Right lobe of liver (tissue), 6 donors: ENCODE measurements at regions not wholly inside any gene's neighbourhood (a gene's known extent, or its start where the extent isn't known, plus 50 kb on each side); places are given as distances from the start of the nearest gene placed in this dataset.

ENCODE experiments used
- ATAC-seq, 4 donors: fragments of 200-7000 bp; cut with Tn5 transposase; one replicate each; pipeline ENCODE4 v1.9.1; 2020; ENCODE audit warnings: mild to moderate bottlenecking in 4 of 4, moderate library complexity in 4 of 4
- DNase-seq, 3 donors: peaks; one replicate each; pipeline ENCODE4 v3.0.0-alpha.2; 2020
- H3K27ac ChIP-seq, 3 donors: fragments of 200-600 bp; one replicate each; pipeline ENCODE4 v1.8.0; 2022
- H3K27me3 ChIP-seq, 2 donors: fragments of 200-600 bp; one replicate each; pipeline ENCODE4 v1.8.0; 2022
- H3K36me3 ChIP-seq, 4 donors: fragments of 200-600 bp; sonication (generic) in 1 of 4; one replicate each; pipeline versions ENCODE4 v1.5.1 to v1.8.0; 2017 to 2022; ENCODE audit warnings: control low read depth in 1 of 4
- H3K4me1 ChIP-seq, 4 donors: fragments of 200-600 bp; sonication (generic) in 1 of 4; one replicate each; pipeline versions ENCODE4 v1.5.1 to v1.8.0; 2017 to 2022; ENCODE audit warnings: control low read depth in 1 of 4
- H3K4me3 ChIP-seq, 3 donors: fragments of 200-600 bp; one replicate each; pipeline ENCODE4 v1.8.0; 2022
- H3K9me3 ChIP-seq, 4 donors: fragments of 200-600 bp; sonication (generic) in 1 of 4; one replicate each; pipeline versions ENCODE4 v1.5.1 to v1.8.0; 2017 to 2022; ENCODE audit warnings: control low read depth in 1 of 4
- CTCF ChIP-seq, 4 donors: fragments of 200-600 bp in 3 of 4; fragments of 450-650 bp in 1 of 4; IDR thresholded peaks; one replicate each; pipeline versions ENCODE4 v1.5.1 to v1.8.0; 2016 to 2022; ENCODE audit warnings: antibody characterized with exemption in 4 of 4, mild to moderate bottlenecking in 2 of 4
- POLR2A ChIP-seq: fragments of 450-650 bp; IDR thresholded peaks from one replicate; pipeline ENCODE4 v1.6.1; 2017; ENCODE audit warnings: antibody characterized with exemption, mild to moderate bottlenecking
- WGBS: methylation state at CpG from one replicate; pipeline ENCODE4 v1.1.6; 2018; ENCODE audit warnings: low coverage, low lambda C conversion rate; ENCODE audit not compliant: insufficient coverage; ENCODE audit errors: missing lambda C conversion rate; 5-methylcytosine and 5-hydroxymethylcytosine counted together
- intact Hi-C, 2 donors: fragments of 100-400 bp; cut with DNase I; formaldehyde crosslinking; loops; one replicate each; pipeline versions ENCODE4 v1.11.2 to v1.14.1; 2022
- donor health status: DM: no; HTN: yes; CAD: no.
- donor health status: DM: no; HTN: no; CAD: no.
- donor health status: DM: no; HTN: no; CAD: no.
- donor health status: DM: no; HTN: yes; CAD: no.
- donor health status: DM: no; HTN: yes; CAD: no.

- WGBS = 58% methylated on average over 4 of the region's 5 CpGs
- ATAC-seq = peak; percentile 84 to 91 (median 88)
These were observed 107.5 kb downstream of the GADD45G start for GRCh38 chr9:89712283-89712682.

GRCh38 chr9:89714321-89714720, 109.5 kb downstream of the GADD45G start:
- Histone ChIP-seq H3K27ac (no peak overlapping the region), H3K36me3 (no peaks in the 10 kb centered on the region), H3K27me3 (no peaks in the 10 kb centered on the region), H3K4me3 (no peak overlapping the region), H3K4me1 (peaks cover 0 to 21% (median 5%) of the 10 kb centered on the region in 4 donors), H3K9me3 (no peaks in the 10 kb centered on the region)
- TF ChIP-seq POLR2A = no peak
- TF ChIP-seq CTCF (IDR thresholded peaks at IDR 0.05) = no peak
- 70% methylated on average over 5 of the region's 5 CpGs for WGBS
- intact Hi-C loops = no loop called here
- ATAC-seq (peak in 1 of 4 donors; percentile 5), DNase-seq (no peak)

More at GRCh38 chr9:89712283-89712682, 107.5 kb downstream of the GADD45G start:
- H3K27ac ChIP-seq = no peak overlapping the region
- TF ChIP-seq POLR2A = no peak
- TF ChIP-seq CTCF (IDR thresholded peaks at IDR 0.05) = no peak
- no peaks in the 10 kb centered on the region for H3K27me3 ChIP-seq
- no peaks in the 10 kb centered on the region for H3K9me3 ChIP-seq
- peaks cover 0 to 11% (median 5%) of the 10 kb centered on the region in 4 donors for H3K4me1 ChIP-seq
- no peak overlapping the region for H3K4me3 ChIP-seq
- peak in 1 of 3 donors; percentile 67 for DNase-seq
- H3K36me3 ChIP-seq = no peaks in the 10 kb centered on the region
- intact Hi-C loops = no loop called here

- intact Hi-C loops = no loop called here
These were observed 110.6 kb downstream of the GADD45G start for GRCh38 chr9:89715318-89715858.

GRCh38 chr9:89715881-89716280, 111.1 kb downstream of the GADD45G start:
- no peak for ATAC-seq

More at GRCh38 chr9:89715318-89715858, 110.6 kb downstream of the GADD45G start:
- H3K9me3 ChIP-seq = no peaks in the 10 kb centered on the region
- TF ChIP-seq POLR2A = no peak
- no peak for TF ChIP-seq CTCF (IDR thresholded peaks at IDR 0.05)
- no peak overlapping the region for H3K27ac ChIP-seq
- no peak for ATAC-seq
- 96% methylated on average over 2 of the region's 2 CpGs for WGBS
- no peaks in the 10 kb centered on the region for H3K27me3 ChIP-seq
- H3K4me1 ChIP-seq = peaks cover 0 to 21% (median 5%) of the 10 kb centered on the region in 4 donors
- no peaks in the 10 kb centered on the region for H3K36me3 ChIP-seq
- no peak for DNase-seq
- H3K4me3 ChIP-seq = no peak overlapping the region

More at GRCh38 chr9:89715881-89716280, 111.1 kb downstream of the GADD45G start:
- Histone ChIP-seq H3K27ac (no peak overlapping the region), H3K9me3 (no peaks in the 10 kb centered on the region), H3K4me1 (peaks cover 0 to 21% (median 5%) of the 10 kb centered on the region in 4 donors), H3K27me3 (no peaks in the 10 kb centered on the region), H3K4me3 (no peak overlapping the region), H3K36me3 (no peaks in the 10 kb centered on the region)
- WGBS = 69% methylated on average over 2 of the region's 3 CpGs
- DNase-seq = no peak
- intact Hi-C loops = no loop called here
- TF ChIP-seq CTCF (IDR thresholded peaks at IDR 0.05) = no peak
- no peak for TF ChIP-seq POLR2A
